ENCODE measurements at regions not wholly inside any gene's neighbourhood (a gene's known extent, or its start where the extent isn't known, plus 50 kb on each side); places are given as distances from the start of the nearest gene placed in this dataset.

DNA sequence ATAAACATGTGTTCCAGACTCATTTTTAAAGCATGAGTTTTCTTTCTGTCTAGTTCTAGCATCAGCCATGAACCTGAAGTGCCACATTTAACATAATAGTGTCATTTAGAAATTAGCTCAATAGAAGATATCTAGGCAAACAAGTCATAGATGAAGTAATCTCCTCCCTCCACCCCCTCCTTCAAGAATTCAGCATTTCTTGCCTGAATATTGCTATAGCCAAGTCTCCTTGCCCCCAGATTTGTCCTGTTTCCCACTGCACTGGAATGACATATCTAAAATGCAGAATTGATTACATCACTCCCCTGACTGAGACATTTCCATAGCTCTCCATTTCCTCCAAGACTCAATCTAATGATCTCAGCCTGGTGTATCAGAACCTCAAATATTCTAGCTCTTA lies 134.9 kb upstream of the BACH2 start:
- no peak overlapping the region for H3K27ac ChIP-seq (ENCODE audit: low read depth in 1 of 2, low read length in 1 of 2)
- no peak overlapping the region for H3K4me3 ChIP-seq
- no peaks in the 10 kb centered on the region for H3K36me3 ChIP-seq (ENCODE audit: control insufficient read depth in 4 of 4, insufficient read depth in 4 of 4, low read length in 4 of 4)
- peaks cover 0 to 6% (median 0%) of the 10 kb centered on the region in 5 donors for H3K4me1 ChIP-seq (ENCODE audit: control insufficient read depth in 5 of 5, insufficient read depth in 5 of 5, low read length in 5 of 5)
- H3K9ac ChIP-seq (ENCODE audit: insufficient read depth in 1 of 2, low read length in 2 of 2), result no peak overlapping the region
- DNase-seq (no peak), ATAC-seq (ENCODE audit: insufficient read depth, low FRiP score) (no peak)
- TF ChIP-seq, protein P1, sequence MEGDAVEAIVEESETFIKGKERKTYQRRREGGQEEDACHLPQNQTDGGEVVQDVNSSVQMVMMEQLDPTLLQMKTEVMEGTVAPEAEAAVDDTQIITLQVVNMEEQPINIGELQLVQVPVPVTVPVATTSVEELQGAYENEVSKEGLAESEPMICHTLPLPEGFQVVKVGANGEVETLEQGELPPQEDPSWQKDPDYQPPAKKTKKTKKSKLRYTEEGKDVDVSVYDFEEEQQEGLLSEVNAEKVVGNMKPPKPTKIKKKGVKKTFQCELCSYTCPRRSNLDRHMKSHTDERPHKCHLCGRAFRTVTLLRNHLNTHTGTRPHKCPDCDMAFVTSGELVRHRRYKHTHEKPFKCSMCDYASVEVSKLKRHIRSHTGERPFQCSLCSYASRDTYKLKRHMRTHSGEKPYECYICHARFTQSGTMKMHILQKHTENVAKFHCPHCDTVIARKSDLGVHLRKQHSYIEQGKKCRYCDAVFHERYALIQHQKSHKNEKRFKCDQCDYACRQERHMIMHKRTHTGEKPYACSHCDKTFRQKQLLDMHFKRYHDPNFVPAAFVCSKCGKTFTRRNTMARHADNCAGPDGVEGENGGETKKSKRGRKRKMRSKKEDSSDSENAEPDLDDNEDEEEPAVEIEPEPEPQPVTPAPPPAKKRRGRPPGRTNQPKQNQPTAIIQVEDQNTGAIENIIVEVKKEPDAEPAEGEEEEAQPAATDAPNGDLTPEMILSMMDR (IDR thresholded peaks at IDR 0.05; ENCODE audit: control extremely low read depth, extremely low read depth), result no peak
- H3K27me3 ChIP-seq (ENCODE audit: control insufficient read depth in 3 of 3, insufficient read depth in 3 of 3, low read length in 2 of 3), result no peaks in the 10 kb centered on the region
- H3K9me3 ChIP-seq (ENCODE audit: control insufficient read depth in 4 of 4, insufficient read depth in 3 of 4, low read length in 3 of 4), result peaks cover 0 to 9% (median 8%) of the 10 kb centered on the region in 4 donors

DNA sequence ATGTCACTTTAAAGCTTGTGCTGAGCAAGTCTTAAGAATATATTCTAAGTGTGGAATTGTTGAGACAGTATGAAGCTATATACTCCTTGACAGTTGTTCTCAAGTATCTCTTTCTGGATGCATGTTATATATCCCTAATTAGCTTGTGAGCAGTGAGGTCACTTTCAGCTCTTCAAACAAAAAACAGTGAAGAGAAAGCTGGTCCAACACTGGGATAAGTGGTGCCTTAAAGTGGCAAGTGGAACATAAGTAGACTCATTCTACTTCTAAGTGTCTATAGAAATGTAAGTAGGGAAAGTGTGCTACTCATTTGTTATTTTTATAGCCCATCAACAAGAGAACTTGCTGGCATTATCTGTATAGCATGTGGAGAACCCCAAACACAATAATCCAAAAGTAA lies 133.1 kb upstream of the BACH2 start:
- peaks cover 0 to 2% (median 0%) of the 10 kb centered on the region in 3 donors for H3K27me3 ChIP-seq (ENCODE audit: control insufficient read depth in 3 of 3, insufficient read depth in 3 of 3, low read length in 2 of 3)
- H3K9ac ChIP-seq (ENCODE audit: insufficient read depth in 1 of 2, low read length in 2 of 2), result no peak overlapping the region
- DNase-seq (peak in 1 of 3 donors; percentile 25), ATAC-seq (ENCODE audit: insufficient read depth, low FRiP score) (no peak)
- no peaks in the 10 kb centered on the region for H3K36me3 ChIP-seq (ENCODE audit: control insufficient read depth in 4 of 4, insufficient read depth in 4 of 4, low read length in 4 of 4)
- TF ChIP-seq, protein P1 (IDR thresholded peaks at IDR 0.05; ENCODE audit: control extremely low read depth, extremely low read depth), result no peak
- H3K27ac ChIP-seq (ENCODE audit: low read depth in 1 of 2, low read length in 1 of 2), result no peak overlapping the region
- peaks cover 0 to 9% (median 8%) of the 10 kb centered on the region in 4 donors for H3K9me3 ChIP-seq (ENCODE audit: control insufficient read depth in 4 of 4, insufficient read depth in 3 of 4, low read length in 3 of 4)
- no peak overlapping the region for H3K4me3 ChIP-seq
- no peaks in the 10 kb centered on the region for H3K4me1 ChIP-seq (ENCODE audit: control insufficient read depth in 5 of 5, insufficient read depth in 5 of 5, low read length in 5 of 5)

DNA sequence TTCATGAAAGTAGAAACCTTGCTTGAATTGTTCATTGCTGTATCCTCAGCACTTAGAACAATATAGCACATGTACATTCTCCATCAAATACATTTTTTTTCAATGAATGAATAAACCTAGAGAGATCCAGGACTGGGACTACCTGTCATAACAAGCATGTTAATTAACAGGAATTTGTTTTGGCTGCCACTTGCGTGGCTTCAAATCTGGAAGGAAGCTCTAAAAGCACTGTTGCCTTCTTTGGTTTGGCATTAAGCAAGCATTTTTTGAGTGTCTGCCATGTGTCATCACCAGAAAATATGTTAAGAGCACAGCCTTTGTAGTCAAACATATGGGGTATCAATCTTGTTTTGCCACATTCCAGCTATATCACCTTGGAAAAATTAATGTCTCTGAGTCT lies 131.9 kb upstream of the BACH2 start:
- Histone ChIP-seq H3K9ac (ENCODE audit: insufficient read depth in 1 of 2, low read length in 2 of 2) (no peak overlapping the region), H3K9me3 (ENCODE audit: control insufficient read depth in 4 of 4, insufficient read depth in 3 of 4, low read length in 3 of 4) (peaks cover 0 to 9% (median 6%) of the 10 kb centered on the region in 4 donors), H3K4me1 (ENCODE audit: control insufficient read depth in 5 of 5, insufficient read depth in 5 of 5, low read length in 5 of 5) (no peaks in the 10 kb centered on the region), H3K36me3 (ENCODE audit: control insufficient read depth in 4 of 4, insufficient read depth in 4 of 4, low read length in 4 of 4) (no peaks in the 10 kb centered on the region), H3K27me3 (ENCODE audit: control insufficient read depth in 3 of 3, insufficient read depth in 3 of 3, low read length in 2 of 3) (peaks cover 0 to 2% (median 0%) of the 10 kb centered on the region in 3 donors), H3K27ac (ENCODE audit: low read depth in 1 of 2, low read length in 1 of 2) (no peak overlapping the region), H3K4me3 (no peak overlapping the region)
- WGBS, 2 donors, result 78 to 83% methylated on average over 1 of the region's 1 CpG
- TF ChIP-seq, protein P1 (IDR thresholded peaks at IDR 0.05; ENCODE audit: control extremely low read depth, extremely low read depth), result no peak
- no peak for ATAC-seq (ENCODE audit: insufficient read depth, low FRiP score)
- DNase-seq, result no peak

DNA sequence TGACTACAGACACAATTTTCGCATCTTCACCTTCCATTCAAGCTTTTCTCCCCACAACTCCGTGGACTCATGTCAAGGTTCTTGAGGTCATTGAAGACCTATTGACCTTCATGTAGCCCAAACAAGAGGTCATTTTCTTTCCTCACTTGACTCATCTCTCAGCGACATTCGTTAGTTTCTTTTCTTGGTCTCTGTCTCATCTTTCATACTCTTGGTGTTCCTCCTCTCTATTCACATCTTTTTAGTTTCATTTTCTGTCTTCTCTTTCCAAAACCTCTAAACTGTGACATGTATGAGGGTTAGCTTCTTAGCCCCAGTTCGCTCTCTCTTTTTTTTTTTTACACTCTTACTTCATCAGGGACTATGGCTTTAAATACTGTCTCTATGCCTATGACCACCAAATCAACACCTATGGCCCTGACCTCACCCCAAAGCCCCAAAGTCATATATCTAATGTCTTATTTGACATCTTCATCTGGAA lies 128.6 kb upstream of the BACH2 start:
- peaks cover 0 to 2% (median 0%) of the 10 kb centered on the region in 3 donors for H3K27me3 ChIP-seq (ENCODE audit: control insufficient read depth in 3 of 3, insufficient read depth in 3 of 3, low read length in 2 of 3)
- H3K36me3 ChIP-seq (ENCODE audit: control insufficient read depth in 4 of 4, insufficient read depth in 4 of 4, low read length in 4 of 4), result no peaks in the 10 kb centered on the region
- H3K4me3 ChIP-seq, result no peak overlapping the region
- no peak overlapping the region for H3K27ac ChIP-seq (ENCODE audit: low read depth in 1 of 2, low read length in 1 of 2)
- no peak for DNase-seq
- 80 to 92% methylated on average over 5 of the region's 5 CpGs for WGBS, 2 donors
- H3K9me3 ChIP-seq (ENCODE audit: control insufficient read depth in 4 of 4, insufficient read depth in 3 of 4, low read length in 3 of 4), result peaks cover 0 to 9% (median 4%) of the 10 kb centered on the region in 4 donors
- H3K4me1 ChIP-seq (ENCODE audit: control insufficient read depth in 5 of 5, insufficient read depth in 5 of 5, low read length in 5 of 5), result peaks cover 0 to 5% (median 0%) of the 10 kb centered on the region in 5 donors
- TF ChIP-seq, protein P1 (IDR thresholded peaks at IDR 0.05; ENCODE audit: control extremely low read depth, extremely low read depth), result no peak
- no peak overlapping the region for H3K9ac ChIP-seq (ENCODE audit: insufficient read depth in 1 of 2, low read length in 2 of 2)
- no peak for ATAC-seq (ENCODE audit: insufficient read depth, low FRiP score)
